Psoas muscle (tissue), 7 donors: ENCODE measurements at regions not wholly inside any gene's neighbourhood (a gene's known extent, or its start where the extent isn't known, plus 50 kb on each side); places are given as distances from the start of the nearest gene placed in this dataset.

Experiments used
- ATAC-seq, 4 donors: fragments of 200-7000 bp; cut with Tn5 transposase; one replicate each; pipeline ENCODE4 v1.9.1; 2020; ENCODE audit warnings: moderate library complexity in 3 of 4, mild to moderate bottlenecking in 2 of 4
- DNase-seq, 2 donors: peaks; one replicate each; pipeline ENCODE4 v3.0.0-alpha.2; 2020
- H3K27ac ChIP-seq: fragments of 200-600 bp; one replicate; pipeline ENCODE4 v1.8.0; 2022
- H3K27me3 ChIP-seq, 3 donors: fragments of 200-600 bp in 1 of 3; one replicate each; pipeline versions ENCODE4 v1.6.1 to v1.8.0; 2013 to 2022; ENCODE audit warnings: low read length in 2 of 3, mild to moderate bottlenecking in 2 of 3, moderate library complexity in 1 of 3; ENCODE audit not compliant: insufficient read depth in 3 of 3
- H3K36me3 ChIP-seq, 2 donors: fragments of 200-600 bp in 1 of 2; one replicate each; pipeline versions ENCODE4 v1.6.1 to v1.8.0; 2013 to 2022; ENCODE audit warnings: low read depth in 1 of 2, mild to moderate bottlenecking in 1 of 2, moderate library complexity in 1 of 2; ENCODE audit not compliant: insufficient read depth in 1 of 2
- H3K4me1 ChIP-seq: fragments of 200-600 bp; one replicate; pipeline ENCODE4 v1.8.0; 2022
- H3K4me3 ChIP-seq: fragments of 200-600 bp; one replicate; pipeline ENCODE4 v1.8.0; 2022; ENCODE audit warnings: mild to moderate bottlenecking
- H3K9me3 ChIP-seq: fragments of 200-600 bp; one replicate; pipeline ENCODE4 v1.8.0; 2022
- WGBS, 3 donors: extraction: QIAGEN DNeasy Blood & Tissue Kit; methylation state at CpG; one replicate each; pipeline versions ENCODE4 v1.1.6 to v1.1.7; 2013; 5-methylcytosine and 5-hydroxymethylcytosine counted together
- intact Hi-C, 2 donors: fragments of 100-400 bp; cut with DNase I; formaldehyde crosslinking; loops; one replicate each; pipeline versions ENCODE4 v1.11.0 to v1.14.2; 2022
- TF ChIP-seq, protein P1 (sequence below): fragments of 200-600 bp; IDR thresholded peaks from one replicate; pipeline ENCODE4 v1.8.0; 2022; ENCODE audit warnings: antibody characterized with exemption
- donor health status: healthy with polysubstance abuse.
- donor health status: DM: no; HTN: no; CAD: no; lungs with moderate emphysema.
- donor health status: Bipolar disorder and iron deficiency.
- donor health status: healthy.
- donor health status: DM: yes; HTN: yes; CAD: no.
- donor health status: DM: no; HTN: no; CAD: no.
- donor health status: DM: yes; HTN: yes; CAD: no.

DNA sequence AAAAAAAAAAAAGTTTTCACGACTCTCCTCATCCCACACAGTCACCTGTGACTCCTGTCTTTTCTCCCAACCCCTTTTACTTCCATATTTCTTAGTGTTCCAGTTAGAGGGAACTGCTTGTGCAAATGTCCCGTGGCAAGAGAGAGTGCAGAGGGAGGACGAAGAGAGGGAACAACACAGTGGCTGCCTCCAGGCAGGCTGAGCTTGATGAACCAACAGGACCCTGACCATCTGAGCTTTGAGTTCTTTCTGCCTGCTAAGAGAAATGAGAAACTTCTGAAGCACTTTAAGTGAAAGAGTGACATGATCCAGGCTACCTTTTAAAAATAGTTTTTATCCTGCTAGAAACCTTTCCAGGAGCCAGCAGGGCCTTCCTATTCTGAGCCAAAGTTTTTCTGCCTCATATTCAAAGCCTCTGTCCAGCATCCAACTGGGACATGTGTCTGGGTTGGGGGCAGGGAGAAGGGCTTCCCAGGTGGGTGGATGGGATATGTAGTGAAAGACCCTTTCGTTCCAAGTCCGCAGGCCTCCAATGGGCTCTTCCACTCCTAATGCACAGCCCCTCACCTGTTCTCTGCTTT, 239.9 kb downstream of the OPA1 start:
- ATAC-seq = no peak
- TF ChIP-seq, protein P1, sequence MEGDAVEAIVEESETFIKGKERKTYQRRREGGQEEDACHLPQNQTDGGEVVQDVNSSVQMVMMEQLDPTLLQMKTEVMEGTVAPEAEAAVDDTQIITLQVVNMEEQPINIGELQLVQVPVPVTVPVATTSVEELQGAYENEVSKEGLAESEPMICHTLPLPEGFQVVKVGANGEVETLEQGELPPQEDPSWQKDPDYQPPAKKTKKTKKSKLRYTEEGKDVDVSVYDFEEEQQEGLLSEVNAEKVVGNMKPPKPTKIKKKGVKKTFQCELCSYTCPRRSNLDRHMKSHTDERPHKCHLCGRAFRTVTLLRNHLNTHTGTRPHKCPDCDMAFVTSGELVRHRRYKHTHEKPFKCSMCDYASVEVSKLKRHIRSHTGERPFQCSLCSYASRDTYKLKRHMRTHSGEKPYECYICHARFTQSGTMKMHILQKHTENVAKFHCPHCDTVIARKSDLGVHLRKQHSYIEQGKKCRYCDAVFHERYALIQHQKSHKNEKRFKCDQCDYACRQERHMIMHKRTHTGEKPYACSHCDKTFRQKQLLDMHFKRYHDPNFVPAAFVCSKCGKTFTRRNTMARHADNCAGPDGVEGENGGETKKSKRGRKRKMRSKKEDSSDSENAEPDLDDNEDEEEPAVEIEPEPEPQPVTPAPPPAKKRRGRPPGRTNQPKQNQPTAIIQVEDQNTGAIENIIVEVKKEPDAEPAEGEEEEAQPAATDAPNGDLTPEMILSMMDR = no peak
- no peak for DNase-seq
- H3K27me3 ChIP-seq = no peaks in the 10 kb centered on the region
- intact Hi-C loops = no loop called here
- no peaks in the 10 kb centered on the region for H3K9me3 ChIP-seq
- H3K36me3 ChIP-seq = no peaks in the 10 kb centered on the region
- peaks cover 5% of the 10 kb centered on the region for H3K4me1 ChIP-seq
- no peak overlapping the region for H3K4me3 ChIP-seq
- H3K27ac ChIP-seq = no peak overlapping the region
- WGBS, 3 donors = 57 to 84% (median 77%) methylated on average over 5 of the region's 5 CpGs

DNA sequence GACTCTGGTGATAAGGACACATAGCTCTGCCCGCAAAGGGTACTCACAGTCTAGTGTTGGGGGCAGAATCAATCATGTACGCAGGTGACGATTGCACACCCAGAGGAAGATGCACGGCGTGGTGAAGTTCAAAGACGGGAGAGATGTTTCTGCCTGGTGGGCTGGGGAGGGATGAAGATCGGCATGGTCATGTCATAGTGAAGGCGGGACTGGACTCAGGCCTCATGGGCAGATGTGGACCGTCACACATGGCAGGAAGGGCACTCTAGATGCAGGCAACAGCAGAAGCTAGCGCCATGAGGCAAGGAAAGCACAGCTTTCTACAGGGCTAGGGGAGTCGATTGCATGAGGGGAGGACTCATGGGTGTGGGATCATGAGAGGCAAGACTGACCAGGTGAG, 240.6 kb downstream of the OPA1 start:
- Histone ChIP-seq H3K36me3 (no peaks in the 10 kb centered on the region), H3K27ac (no peak overlapping the region), H3K4me3 (no peak overlapping the region), H3K27me3 (no peaks in the 10 kb centered on the region), H3K4me1 (peaks cover 5% of the 10 kb centered on the region), H3K9me3 (no peaks in the 10 kb centered on the region)
- ATAC-seq (no peak), DNase-seq (no peak)
- intact Hi-C loops = no loop called here
- WGBS, 3 donors = 97 to 98% (median 98%) methylated on average over 11 of the region's 11 CpGs
- TF ChIP-seq, protein P1 = no peak

DNA sequence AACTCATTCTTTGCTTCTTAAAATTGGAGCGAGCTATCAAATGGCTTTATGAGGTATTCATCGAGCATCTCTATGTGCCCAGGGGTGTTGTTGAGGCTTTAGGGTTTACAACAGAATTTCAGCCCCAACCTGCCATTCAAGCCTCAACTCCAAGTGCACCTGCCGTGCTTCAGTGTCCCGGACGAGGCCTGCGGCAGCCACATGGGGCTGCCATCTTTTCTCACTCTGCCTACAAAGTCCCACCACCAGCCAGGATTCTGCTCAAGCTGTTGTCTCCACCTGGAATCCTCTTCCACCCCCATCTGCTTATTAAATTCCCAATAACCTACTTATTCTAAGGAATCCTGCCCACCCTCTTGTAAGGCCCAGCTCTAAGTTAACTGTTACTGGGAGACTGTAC, 242.4 kb downstream of the OPA1 start:
- intact Hi-C loops = no loop called here

DNA sequence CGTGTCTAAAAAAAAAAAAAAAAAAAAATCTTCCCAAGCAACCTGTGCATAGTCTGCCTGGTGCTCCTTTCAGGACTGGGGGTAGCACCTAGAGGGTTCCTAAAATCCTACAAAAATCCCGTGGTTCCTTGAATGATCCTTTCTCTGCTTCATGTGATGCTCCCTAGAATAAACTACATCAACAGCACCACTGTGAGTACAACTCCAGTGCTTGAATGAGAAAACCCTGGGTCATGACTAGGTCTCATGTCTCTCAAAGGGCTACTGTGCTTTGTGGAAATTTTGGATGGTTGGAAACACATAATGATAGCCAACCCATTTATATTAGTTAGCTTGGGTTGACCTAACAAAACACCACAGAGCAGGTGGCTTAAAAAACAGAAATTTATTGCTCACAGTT, 243.5 kb downstream of the OPA1 start:
- no peak overlapping the region for H3K27ac ChIP-seq
- peaks cover 5% of the 10 kb centered on the region for H3K4me1 ChIP-seq
- ATAC-seq = no peak
- H3K27me3 ChIP-seq = no peaks in the 10 kb centered on the region
- no peaks in the 10 kb centered on the region for H3K9me3 ChIP-seq
- no peaks in the 10 kb centered on the region for H3K36me3 ChIP-seq
- no peak for DNase-seq
- 37 to 88% (median 82%) methylated on average over 1 to 2 of the region's 2 CpGs for WGBS, 3 donors
- H3K4me3 ChIP-seq = no peak overlapping the region
- intact Hi-C loops = no loop called here
- TF ChIP-seq, protein P1 = no peak

More for the DNA sequence above, 242.4 kb downstream of the OPA1 start:
- DNase-seq = no peak
- H3K27ac ChIP-seq = no peak overlapping the region
- H3K27me3 ChIP-seq = no peaks in the 10 kb centered on the region
- ATAC-seq = no peak
- H3K36me3 ChIP-seq = no peaks in the 10 kb centered on the region
- H3K4me3 ChIP-seq = no peak overlapping the region
- H3K9me3 ChIP-seq = no peaks in the 10 kb centered on the region
- H3K4me1 ChIP-seq = peaks cover 5% of the 10 kb centered on the region
- WGBS, 3 donors = 99 to 100% (median 99%) methylated on average over 6 of the region's 6 CpGs
- TF ChIP-seq, protein P1 = no peak

DNA sequence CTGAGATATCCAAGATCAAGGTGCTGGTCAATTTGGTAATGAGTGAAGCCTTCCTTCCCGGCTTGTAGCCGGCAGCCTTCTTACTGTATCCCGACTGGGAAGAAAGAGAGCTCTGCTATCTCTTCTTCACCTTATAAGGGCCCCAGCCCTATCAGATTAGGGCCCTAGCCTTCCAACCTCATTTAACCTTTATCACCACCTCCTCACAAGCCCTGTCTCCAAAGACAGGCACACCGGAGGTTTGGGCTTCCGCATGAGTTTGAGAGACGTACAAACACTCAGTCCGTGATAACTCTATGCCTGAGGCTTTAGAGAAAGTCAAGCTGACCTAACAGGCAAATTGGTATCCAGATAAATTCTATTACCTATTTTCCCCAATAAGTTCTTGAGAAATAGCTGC, 243.9 kb downstream of the OPA1 start:
- intact Hi-C loops = no loop called here
- no peak for ATAC-seq
- 86 to 100% (median 99%) methylated on average over 7 of the region's 7 CpGs for WGBS, 3 donors

More for the DNA sequence above, 243.9 kb downstream of the OPA1 start:
- TF ChIP-seq, protein P1 = no peak
- no peaks in the 10 kb centered on the region for H3K36me3 ChIP-seq
- peaks cover 5% of the 10 kb centered on the region for H3K4me1 ChIP-seq
- DNase-seq = no peak
- no peak overlapping the region for H3K4me3 ChIP-seq
- no peaks in the 10 kb centered on the region for H3K27me3 ChIP-seq
- no peaks in the 10 kb centered on the region for H3K9me3 ChIP-seq
- H3K27ac ChIP-seq = no peak overlapping the region
